Nephron (organoid): ENCODE measurements at regions not wholly inside any gene's neighbourhood (a gene's known extent, or its start where the extent isn't known, plus 50 kb on each side); places are given as distances from the start of the nearest gene placed in this dataset.
"Not testable (repeated sequence)": the region's sequence is repeated elsewhere in the genome, so short reads cannot be mapped to it uniquely, and the experiment has no call there.

ENCODE experiments used
- H3K27ac Mint-ChIP-seq, 3 experiments: 2 replicates each; pipeline ENCODE4 v1.8.0; 2020; ENCODE audit warnings: mixed read lengths in 3 of 3, mild to moderate bottlenecking in 2 of 3, moderate library complexity in 1 of 3
- H3K27me3 Mint-ChIP-seq: 2 replicates; pipeline ENCODE4 v1.8.0; 2021; ENCODE audit warnings: low read depth, mild to moderate bottlenecking, moderate library complexity, mixed read lengths
- H3K36me3 Mint-ChIP-seq: 2 replicates; pipeline ENCODE4 v1.8.0; 2020; ENCODE audit warnings: low read depth, mixed read lengths
- H3K4me1 Mint-ChIP-seq: 2 replicates; pipeline ENCODE4 v1.8.0; 2020; ENCODE audit warnings: mixed read lengths
- H3K4me3 Mint-ChIP-seq, 3 experiments: 2 replicates each; pipeline ENCODE4 v1.8.0; 2020; ENCODE audit warnings: mild to moderate bottlenecking in 3 of 3, mixed read lengths in 3 of 3, moderate library complexity in 2 of 3
- H3K9me3 Mint-ChIP-seq: 2 replicates; pipeline ENCODE4 v1.8.0; 2020; ENCODE audit warnings: mixed read lengths
- TF ChIP-seq, protein P1 (sequence below), 3 experiments: fragments of 200-600 bp; sonication (generic); IDR thresholded peaks; one replicate each; pipeline ENCODE4 v1.5.0; 2021; ENCODE audit warnings: antibody characterized with exemption in 3 of 3; ENCODE audit not compliant: unreplicated experiment in 3 of 3

DNA sequence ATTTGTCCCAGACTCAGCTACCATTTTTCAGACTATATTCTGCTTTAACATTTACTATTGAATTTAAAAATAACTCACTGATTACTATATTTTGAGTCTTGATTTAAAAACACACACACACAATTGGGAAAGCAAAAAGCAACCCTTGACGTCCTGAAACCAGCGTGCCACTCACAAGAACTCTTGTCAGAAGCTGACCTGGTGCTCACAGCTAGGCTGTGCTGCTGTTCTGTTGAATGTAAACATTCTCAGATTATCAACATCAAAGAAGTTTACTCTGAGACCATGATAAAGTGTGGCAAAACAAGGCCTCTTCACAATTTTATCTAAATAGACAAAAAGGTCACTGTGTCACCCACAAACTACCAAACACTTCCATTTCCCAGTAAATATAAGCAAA, 62.6 kb upstream of the CACNA2D1 start:
- Mint-ChIP-seq H3K4me3 (no peak overlapping the region), H3K4me1 (no peaks in the 10 kb centered on the region), H3K9me3 (peaks cover 7% of the 10 kb centered on the region), H3K27me3 (no peaks in the 10 kb centered on the region), H3K36me3 (no peaks in the 10 kb centered on the region), H3K27ac (no peak overlapping the region)
- TF ChIP-seq, protein P1, sequence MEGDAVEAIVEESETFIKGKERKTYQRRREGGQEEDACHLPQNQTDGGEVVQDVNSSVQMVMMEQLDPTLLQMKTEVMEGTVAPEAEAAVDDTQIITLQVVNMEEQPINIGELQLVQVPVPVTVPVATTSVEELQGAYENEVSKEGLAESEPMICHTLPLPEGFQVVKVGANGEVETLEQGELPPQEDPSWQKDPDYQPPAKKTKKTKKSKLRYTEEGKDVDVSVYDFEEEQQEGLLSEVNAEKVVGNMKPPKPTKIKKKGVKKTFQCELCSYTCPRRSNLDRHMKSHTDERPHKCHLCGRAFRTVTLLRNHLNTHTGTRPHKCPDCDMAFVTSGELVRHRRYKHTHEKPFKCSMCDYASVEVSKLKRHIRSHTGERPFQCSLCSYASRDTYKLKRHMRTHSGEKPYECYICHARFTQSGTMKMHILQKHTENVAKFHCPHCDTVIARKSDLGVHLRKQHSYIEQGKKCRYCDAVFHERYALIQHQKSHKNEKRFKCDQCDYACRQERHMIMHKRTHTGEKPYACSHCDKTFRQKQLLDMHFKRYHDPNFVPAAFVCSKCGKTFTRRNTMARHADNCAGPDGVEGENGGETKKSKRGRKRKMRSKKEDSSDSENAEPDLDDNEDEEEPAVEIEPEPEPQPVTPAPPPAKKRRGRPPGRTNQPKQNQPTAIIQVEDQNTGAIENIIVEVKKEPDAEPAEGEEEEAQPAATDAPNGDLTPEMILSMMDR (IDR thresholded peaks at IDR 0.05; ENCODE audit: unreplicated experiment in 3 of 3), result no peak

DNA sequence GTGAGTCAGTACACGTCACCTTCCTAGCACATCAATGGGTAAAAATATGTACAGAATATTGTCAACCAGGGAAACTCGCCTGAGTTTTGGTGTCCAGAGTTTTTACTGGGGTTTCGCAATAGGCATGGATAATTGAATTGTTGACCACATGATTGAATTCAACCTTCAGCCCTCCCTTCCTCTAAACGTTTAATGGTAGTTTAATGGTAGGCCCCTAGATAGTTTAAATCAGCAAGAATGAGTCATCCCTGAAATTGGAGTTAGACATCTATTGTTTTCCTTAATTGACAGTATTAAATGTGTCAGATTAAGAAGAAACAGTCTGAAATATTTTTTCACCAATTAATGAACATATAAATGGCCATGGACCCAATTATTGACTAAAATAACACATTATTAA, 57.8 kb upstream of the CACNA2D1 start:
- Mint-ChIP-seq H3K27me3 (no peaks in the 10 kb centered on the region), H3K36me3 (no peaks in the 10 kb centered on the region), H3K27ac (no peak overlapping the region), H3K4me1 (no peaks in the 10 kb centered on the region), H3K4me3 (no peak overlapping the region), H3K9me3 (peaks cover 7% of the 10 kb centered on the region)
- TF ChIP-seq, protein P1 (IDR thresholded peaks at IDR 0.05; ENCODE audit: unreplicated experiment in 3 of 3), result no peak

DNA sequence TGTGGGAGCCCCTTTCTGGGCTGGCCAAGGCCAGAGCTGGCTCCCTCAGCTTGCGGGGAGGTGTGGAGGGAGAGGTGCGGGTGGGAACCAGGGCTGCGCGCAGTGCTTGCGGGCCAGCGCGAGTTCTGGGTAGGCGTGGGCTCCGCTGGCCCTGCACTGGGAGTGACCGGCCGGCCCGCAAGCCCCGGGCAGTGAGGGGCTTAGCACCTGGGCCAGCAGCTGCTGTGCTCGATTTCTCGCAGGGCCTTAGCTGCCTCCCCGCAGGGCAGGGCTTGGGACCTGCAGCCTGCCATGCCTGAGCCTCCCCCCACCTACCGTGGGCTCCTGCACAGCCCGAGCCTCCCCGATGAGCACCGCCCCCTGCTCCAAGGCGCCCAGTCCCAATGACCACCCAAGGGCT, 56.0 kb upstream of the CACNA2D1 start:
- not testable (repeated sequence) for H3K36me3 Mint-ChIP-seq, H3K27me3 Mint-ChIP-seq, H3K27ac Mint-ChIP-seq, H3K4me3 Mint-ChIP-seq, H3K9me3 Mint-ChIP-seq, H3K4me1 Mint-ChIP-seq

DNA sequence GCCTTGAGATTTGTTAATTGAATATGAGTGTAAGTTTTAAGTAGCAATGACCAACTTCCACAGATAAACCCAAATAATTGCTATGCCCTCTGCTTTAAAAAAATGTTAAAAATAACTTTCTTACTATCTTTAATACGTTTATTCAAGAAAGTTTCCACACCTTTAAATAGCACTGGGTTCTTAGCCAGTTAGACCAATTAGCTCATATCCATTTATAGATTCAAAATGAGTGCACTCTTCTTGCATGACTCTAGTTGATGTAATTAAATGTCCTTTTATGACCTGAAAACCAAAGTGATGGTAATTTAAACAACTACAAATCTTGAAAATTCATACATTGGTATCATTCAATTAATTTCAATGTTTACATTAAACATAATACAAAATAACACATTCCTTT, 50.8 kb upstream of the CACNA2D1 start:
- peaks cover 11% of the 10 kb centered on the region for H3K9me3 Mint-ChIP-seq
- H3K4me1 Mint-ChIP-seq, result no peaks in the 10 kb centered on the region
- H3K27me3 Mint-ChIP-seq, result no peaks in the 10 kb centered on the region
- H3K36me3 Mint-ChIP-seq, result no peaks in the 10 kb centered on the region
- TF ChIP-seq, protein P1 (IDR thresholded peaks at IDR 0.05; ENCODE audit: unreplicated experiment in 3 of 3), result no peak
- no peak overlapping the region for H3K27ac Mint-ChIP-seq
- H3K4me3 Mint-ChIP-seq, result no peak overlapping the region
